WERI-Rb-1 (cell line): ENCODE measurements at regions not wholly inside any gene's neighbourhood (a gene's known extent, or its start where the extent isn't known, plus 50 kb on each side); places are given as distances from the start of the nearest gene placed in this dataset.

ENCODE experiments used
- DNase-seq: peaks from one replicate; pipeline ENCODE4 v3.0.0-alpha.2; 2020
- H3K27ac ChIP-seq: fragments of 250-450 bp; sonication (Bioruptor Pico); 2 replicates; pipeline ENCODE4 v1.5.1; 2020; ENCODE audit warnings: mild to moderate bottlenecking, moderate library complexity
- H3K27me3 ChIP-seq: fragments of 250-450 bp; sonication (Bioruptor Pico); 2 replicates; pipeline ENCODE4 v1.5.1; 2021; ENCODE audit warnings: mild to moderate bottlenecking, low read depth, moderate library complexity; ENCODE audit not compliant: insufficient read depth, severe bottlenecking
- H3K36me3 ChIP-seq: fragments of 250-450 bp; sonication (Bioruptor Pico); 2 replicates; pipeline ENCODE4 v1.5.1; 2020; ENCODE audit warnings: mild to moderate bottlenecking, moderate library complexity
- H3K4me3 ChIP-seq: 2 replicates; pipeline ENCODE4 v1.5.1; 2011; ENCODE audit warnings: low read depth, mild to moderate bottlenecking, control low read depth, low read length
- H3K9me3 ChIP-seq: fragments of 250-450 bp; sonication (Bioruptor Pico); 2 replicates; pipeline ENCODE4 v1.5.1; 2021; ENCODE audit warnings: mild to moderate bottlenecking, moderate library complexity; ENCODE audit not compliant: severe bottlenecking
- TF ChIP-seq, protein P1 (sequence below): IDR thresholded peaks from 2 replicates; pipeline ENCODE4 v1.5.1; 2011; ENCODE audit warnings: low read depth, mild to moderate bottlenecking, control low read depth, inconsistent platforms, low read length

DNA sequence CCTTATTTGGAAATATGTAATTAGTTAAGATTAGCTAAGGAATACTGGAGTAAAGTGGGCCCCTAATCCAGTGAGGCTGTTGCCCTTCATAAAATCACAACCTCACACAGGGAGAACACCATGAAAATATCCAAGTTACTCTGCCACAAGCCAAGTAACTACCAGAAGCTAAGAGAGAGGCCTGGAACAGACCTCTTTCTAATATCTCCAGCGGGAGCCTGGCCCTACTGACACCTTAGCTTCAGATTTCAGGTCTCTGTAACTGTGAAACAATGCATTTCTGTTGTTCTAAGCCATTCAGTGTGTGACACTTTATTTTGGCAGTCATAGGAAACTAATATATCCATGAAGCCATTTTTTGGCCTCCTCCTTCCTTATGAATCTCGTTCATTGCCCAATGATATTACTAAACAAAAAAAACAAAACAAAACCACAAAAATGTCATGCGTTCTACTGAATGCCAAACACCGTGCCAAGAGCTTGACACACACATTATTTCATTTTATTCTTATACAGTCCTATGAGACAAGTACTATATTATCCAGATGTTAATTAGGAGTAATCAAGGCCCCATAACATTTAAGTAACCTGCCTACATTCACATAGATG is 699.0 kb downstream of the MAT2B start:
- no peaks in the 10 kb centered on the region for H3K27me3 ChIP-seq
- no peak overlapping the region for H3K27ac ChIP-seq
- H3K4me3 ChIP-seq = no peak overlapping the region
- no peaks in the 10 kb centered on the region for H3K9me3 ChIP-seq
- H3K36me3 ChIP-seq = no peaks in the 10 kb centered on the region
- TF ChIP-seq, protein P1, sequence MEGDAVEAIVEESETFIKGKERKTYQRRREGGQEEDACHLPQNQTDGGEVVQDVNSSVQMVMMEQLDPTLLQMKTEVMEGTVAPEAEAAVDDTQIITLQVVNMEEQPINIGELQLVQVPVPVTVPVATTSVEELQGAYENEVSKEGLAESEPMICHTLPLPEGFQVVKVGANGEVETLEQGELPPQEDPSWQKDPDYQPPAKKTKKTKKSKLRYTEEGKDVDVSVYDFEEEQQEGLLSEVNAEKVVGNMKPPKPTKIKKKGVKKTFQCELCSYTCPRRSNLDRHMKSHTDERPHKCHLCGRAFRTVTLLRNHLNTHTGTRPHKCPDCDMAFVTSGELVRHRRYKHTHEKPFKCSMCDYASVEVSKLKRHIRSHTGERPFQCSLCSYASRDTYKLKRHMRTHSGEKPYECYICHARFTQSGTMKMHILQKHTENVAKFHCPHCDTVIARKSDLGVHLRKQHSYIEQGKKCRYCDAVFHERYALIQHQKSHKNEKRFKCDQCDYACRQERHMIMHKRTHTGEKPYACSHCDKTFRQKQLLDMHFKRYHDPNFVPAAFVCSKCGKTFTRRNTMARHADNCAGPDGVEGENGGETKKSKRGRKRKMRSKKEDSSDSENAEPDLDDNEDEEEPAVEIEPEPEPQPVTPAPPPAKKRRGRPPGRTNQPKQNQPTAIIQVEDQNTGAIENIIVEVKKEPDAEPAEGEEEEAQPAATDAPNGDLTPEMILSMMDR = no peak
- DNase-seq = no peak

DNA sequence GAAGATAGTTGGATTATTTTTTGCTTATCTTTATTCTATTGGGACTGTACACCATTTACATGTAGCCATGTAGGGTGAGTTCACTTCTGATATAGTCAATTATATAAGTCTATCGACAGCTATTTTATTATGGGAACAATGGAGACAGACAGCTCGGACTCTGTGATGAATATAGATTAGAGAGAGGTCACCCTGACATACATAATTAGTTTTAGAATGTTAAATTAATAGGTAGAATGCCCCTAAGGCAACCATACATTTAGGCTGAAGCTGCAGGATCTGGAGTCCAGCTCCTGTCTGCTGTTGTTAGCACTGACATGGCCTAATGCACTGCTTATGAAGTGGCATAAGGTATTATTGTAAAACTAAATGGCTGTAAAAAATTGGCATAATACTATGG is 700.8 kb downstream of the MAT2B start:
- TF ChIP-seq, protein P1 = no peak

DNA sequence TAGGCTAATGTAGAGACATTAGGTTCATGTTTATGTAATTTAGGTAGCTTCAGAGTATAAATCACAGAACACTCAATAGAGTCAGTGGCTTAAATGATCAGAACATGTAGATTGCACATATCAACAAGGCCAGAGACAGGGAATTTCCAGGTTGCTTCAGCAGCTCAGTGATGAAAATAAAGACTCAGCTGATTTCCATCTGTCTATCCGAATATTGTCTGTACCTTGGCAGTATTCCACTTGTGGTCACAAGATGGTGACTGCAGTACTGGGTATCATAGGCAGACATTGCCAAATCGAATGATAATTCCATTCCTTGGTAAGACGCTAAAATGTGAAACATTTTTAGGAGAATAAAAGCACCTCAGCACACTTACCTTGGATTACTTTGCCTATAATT is 702.2 kb downstream of the MAT2B start:
- Histone ChIP-seq H3K27ac (no peak overlapping the region), H3K9me3 (no peaks in the 10 kb centered on the region), H3K27me3 (no peaks in the 10 kb centered on the region), H3K4me3 (no peak overlapping the region), H3K36me3 (no peaks in the 10 kb centered on the region)
- no peak for DNase-seq
- TF ChIP-seq, protein P1 = no peak

More for the DNA sequence above, 700.8 kb downstream of the MAT2B start:
- DNase-seq = no peak
- H3K4me3 ChIP-seq = no peak overlapping the region
- no peaks in the 10 kb centered on the region for H3K36me3 ChIP-seq
- H3K27ac ChIP-seq = no peak overlapping the region
- H3K9me3 ChIP-seq = no peaks in the 10 kb centered on the region
- no peaks in the 10 kb centered on the region for H3K27me3 ChIP-seq

DNA sequence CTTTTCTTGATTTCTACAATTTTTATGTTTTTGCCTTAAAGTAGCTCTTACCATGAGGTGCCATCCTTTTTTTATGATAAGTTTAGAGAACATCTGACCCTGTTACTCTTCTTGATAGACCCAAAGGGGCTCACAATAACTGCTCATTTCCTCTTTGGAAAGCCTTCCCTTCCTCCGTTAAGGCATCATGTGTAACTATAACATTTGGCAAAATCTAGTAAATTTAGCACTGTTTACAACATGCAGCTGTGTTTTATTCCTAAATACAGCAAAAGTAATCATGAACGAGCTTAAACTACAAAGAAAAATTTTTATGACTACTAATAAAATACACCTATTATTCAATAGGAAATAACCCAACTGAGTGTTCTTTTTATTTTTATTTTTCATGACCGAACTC is 705.1 kb downstream of the MAT2B start:
- Histone ChIP-seq H3K36me3 (no peaks in the 10 kb centered on the region), H3K27me3 (no peaks in the 10 kb centered on the region), H3K27ac (no peak overlapping the region), H3K4me3 (no peak overlapping the region), H3K9me3 (no peaks in the 10 kb centered on the region)
- TF ChIP-seq, protein P1 = no peak
- DNase-seq = no peak

DNA sequence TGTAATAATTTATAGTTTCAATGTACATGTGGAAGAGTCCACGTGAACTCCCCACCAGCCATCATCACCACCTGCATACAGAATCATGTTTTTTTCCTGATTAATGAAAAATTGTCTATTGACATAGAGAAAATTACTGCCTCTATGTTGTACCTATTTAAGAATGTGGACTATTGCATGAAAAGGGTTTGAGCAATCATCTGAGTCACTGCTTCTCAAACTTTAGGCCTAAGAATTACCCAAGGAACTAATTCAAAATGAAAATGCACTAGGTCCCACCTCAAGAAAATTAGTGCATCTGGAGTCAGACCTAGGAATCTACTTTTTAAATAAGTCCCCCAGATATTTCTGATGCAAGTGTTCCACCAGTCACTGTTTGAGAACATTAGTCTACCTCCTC is 709.3 kb downstream of the MAT2B start:
- no peaks in the 10 kb centered on the region for H3K36me3 ChIP-seq
- TF ChIP-seq, protein P1 = no peak
- no peak for DNase-seq
- no peaks in the 10 kb centered on the region for H3K9me3 ChIP-seq
- no peak overlapping the region for H3K27ac ChIP-seq
- no peaks in the 10 kb centered on the region for H3K27me3 ChIP-seq
- no peak overlapping the region for H3K4me3 ChIP-seq

DNA sequence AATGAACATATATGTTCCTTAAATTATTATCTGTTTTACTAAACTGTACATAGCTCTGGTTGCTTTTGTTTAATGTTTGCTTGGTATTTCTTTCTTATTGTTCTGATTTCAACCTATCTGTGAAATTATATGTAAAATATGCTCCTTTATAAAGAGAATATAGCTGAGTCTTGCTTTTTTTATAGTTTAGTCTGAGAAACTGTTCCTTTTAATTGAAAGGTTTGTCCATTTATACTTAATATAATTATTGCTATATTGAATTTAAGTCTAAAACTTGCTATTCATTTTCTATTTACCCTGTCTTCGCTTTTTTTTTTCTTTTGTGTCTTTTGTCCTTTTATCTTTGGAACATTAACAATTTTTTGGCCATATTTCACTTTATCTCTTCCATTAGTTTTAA is 712.0 kb downstream of the MAT2B start:
- Histone ChIP-seq H3K27me3 (no peaks in the 10 kb centered on the region), H3K9me3 (no peaks in the 10 kb centered on the region), H3K27ac (no peak overlapping the region), H3K4me3 (no peak overlapping the region), H3K36me3 (no peaks in the 10 kb centered on the region)
- TF ChIP-seq, protein P1 = no peak
- DNase-seq = no peak
